Skeletal muscle tissue (tissue), 3 donors: ENCODE measurements at regions not wholly inside any gene's neighbourhood (a gene's known extent, or its start where the extent isn't known, plus 50 kb on each side); places are given as distances from the start of the nearest gene placed in this dataset.

ENCODE experiments used
- H3K27ac ChIP-seq: one replicate; pipeline ENCODE4 v1.7.0; 2013; ENCODE audit warnings: mild to moderate bottlenecking, low read depth, low read length, inconsistent platforms
- H3K27me3 ChIP-seq, 3 donors: one replicate each; pipeline ENCODE4 v1.7.0; 2013; ENCODE audit warnings: low read length in 3 of 3; ENCODE audit not compliant: control insufficient read depth in 3 of 3, insufficient read depth in 3 of 3
- H3K36me3 ChIP-seq, 3 donors: one replicate each; pipeline ENCODE4 v1.7.0; 2013; ENCODE audit warnings: low read length in 3 of 3; ENCODE audit not compliant: control insufficient read depth in 3 of 3, insufficient read depth in 3 of 3
- H3K4me1 ChIP-seq, 3 donors: one replicate each; pipeline ENCODE4 v1.7.0; 2013; ENCODE audit warnings: low read length in 3 of 3, mild to moderate bottlenecking in 3 of 3; ENCODE audit not compliant: control insufficient read depth in 3 of 3, insufficient read depth in 3 of 3
- H3K4me3 ChIP-seq, 3 donors: one replicate each; pipeline ENCODE4 v1.7.0; 2013; ENCODE audit warnings: low read length in 3 of 3
- H3K9ac ChIP-seq, 3 donors: one replicate each; pipeline ENCODE4 v1.7.0; 2013; ENCODE audit warnings: low read length in 3 of 3, mild to moderate bottlenecking in 3 of 3, moderate library complexity in 2 of 3, low read depth in 1 of 3
- H3K9me3 ChIP-seq, 3 donors: one replicate each; pipeline ENCODE4 v1.7.0; 2013; ENCODE audit warnings: low read length in 3 of 3; ENCODE audit not compliant: control insufficient read depth in 3 of 3
- donor health status: Osteomylitis.

GRCh38 chr2:67083951-67084350 is 313.2 kb upstream of the ETAA1 start:
- H3K36me3 ChIP-seq: no peaks in the 10 kb centered on the region
- no peak overlapping the region for H3K4me3 ChIP-seq
- no peaks in the 10 kb centered on the region for H3K4me1 ChIP-seq
- H3K9me3 ChIP-seq: peaks cover 0 to 2% (median 0%) of the 10 kb centered on the region in 3 donors
- no peaks in the 10 kb centered on the region for H3K27me3 ChIP-seq
- no peak overlapping the region for H3K9ac ChIP-seq
- no peak overlapping the region for H3K27ac ChIP-seq

- Histone ChIP-seq H3K4me3 (no peak overlapping the region), H3K27ac (no peak overlapping the region), H3K9me3 (peaks cover 0 to under 1% (median 0%) of the 10 kb centered on the region in 3 donors), H3K4me1 (no peaks in the 10 kb centered on the region), H3K27me3 (no peaks in the 10 kb centered on the region), H3K36me3 (no peaks in the 10 kb centered on the region), H3K9ac (no peak overlapping the region)
Measured at GRCh38 chr2:67085146-67085545, 312.0 kb upstream of the ETAA1 start.

GRCh38 chr2:67091681-67092080 is 305.5 kb upstream of the ETAA1 start:
- Histone ChIP-seq H3K27ac (no peak overlapping the region), H3K9ac (no peak overlapping the region), H3K4me1 (no peaks in the 10 kb centered on the region), H3K27me3 (no peaks in the 10 kb centered on the region), H3K4me3 (no peak overlapping the region), H3K36me3 (no peaks in the 10 kb centered on the region), H3K9me3 (no peaks in the 10 kb centered on the region)

GRCh38 chr2:67095121-67095520 is 302.0 kb upstream of the ETAA1 start:
- Histone ChIP-seq H3K27me3 (no peaks in the 10 kb centered on the region), H3K4me1 (no peaks in the 10 kb centered on the region), H3K36me3 (no peaks in the 10 kb centered on the region), H3K4me3 (no peak overlapping the region), H3K9me3 (no peaks in the 10 kb centered on the region), H3K27ac (no peak overlapping the region), H3K9ac (no peak overlapping the region)

GRCh38 chr2:67096886-67097285 is 300.2 kb upstream of the ETAA1 start:
- Histone ChIP-seq H3K27me3 (no peaks in the 10 kb centered on the region), H3K27ac (no peak overlapping the region), H3K4me3 (no peak overlapping the region), H3K9ac (no peak overlapping the region), H3K36me3 (no peaks in the 10 kb centered on the region), H3K9me3 (peaks cover 0 to 2% (median 2%) of the 10 kb centered on the region in 3 donors), H3K4me1 (no peaks in the 10 kb centered on the region)

DNA sequence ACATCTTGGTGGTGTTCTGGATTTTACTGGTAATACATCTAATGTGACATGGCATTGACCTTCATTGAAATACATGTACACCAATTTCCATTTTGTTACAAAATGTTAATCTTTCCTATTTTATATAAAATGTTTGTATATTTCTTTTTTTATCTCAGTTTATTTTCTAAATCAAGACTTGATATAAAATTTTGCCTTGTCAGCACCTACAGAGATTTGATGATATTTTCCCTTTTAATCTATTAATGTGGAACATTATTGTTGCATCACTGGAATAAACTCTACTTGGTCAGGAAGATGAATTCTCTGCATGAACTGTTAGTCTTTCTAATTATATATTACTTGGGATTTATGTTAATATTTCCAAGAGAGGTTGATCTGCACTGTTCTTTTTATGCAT is 294.0 kb upstream of the ETAA1 start:
- no peak overlapping the region for H3K9ac ChIP-seq
- H3K4me3 ChIP-seq: no peak overlapping the region
- H3K9me3 ChIP-seq: peaks cover 0 to 3% (median 2%) of the 10 kb centered on the region in 3 donors
- no peaks in the 10 kb centered on the region for H3K36me3 ChIP-seq
- H3K27me3 ChIP-seq: no peaks in the 10 kb centered on the region
- H3K27ac ChIP-seq: no peak overlapping the region
- H3K4me1 ChIP-seq: no peaks in the 10 kb centered on the region

DNA sequence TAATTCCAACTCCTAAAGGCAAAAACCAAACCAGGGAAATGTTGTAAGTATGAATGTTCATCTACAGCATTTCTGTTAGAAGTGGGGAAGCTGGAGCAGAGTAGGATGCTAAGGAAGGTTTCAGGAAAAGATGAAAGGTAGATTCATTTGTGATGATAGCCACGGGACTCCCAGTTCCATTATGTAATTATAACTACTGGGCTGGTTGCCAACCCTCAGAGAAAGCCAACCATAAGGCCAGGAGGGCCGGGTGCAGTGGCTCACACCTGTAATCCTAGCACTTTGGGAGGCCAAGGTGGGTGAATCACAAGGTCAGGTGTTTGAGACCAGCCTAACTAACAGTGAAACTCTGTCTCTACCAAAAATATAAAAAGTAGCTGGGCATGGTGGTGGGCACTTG is 288.9 kb upstream of the ETAA1 start:
- Histone ChIP-seq H3K9me3 (peaks cover 0 to 2% (median 0%) of the 10 kb centered on the region in 3 donors), H3K9ac (no peak overlapping the region), H3K36me3 (no peaks in the 10 kb centered on the region), H3K27ac (no peak overlapping the region), H3K27me3 (no peaks in the 10 kb centered on the region), H3K4me1 (no peaks in the 10 kb centered on the region), H3K4me3 (no peak overlapping the region)

GRCh38 chr2:67124531-67124930 is 272.6 kb upstream of the ETAA1 start:
- no peaks in the 10 kb centered on the region for H3K4me1 ChIP-seq
- no peaks in the 10 kb centered on the region for H3K36me3 ChIP-seq
- H3K4me3 ChIP-seq: no peak overlapping the region
- H3K27ac ChIP-seq: no peak overlapping the region
- no peak overlapping the region for H3K9ac ChIP-seq
- no peaks in the 10 kb centered on the region for H3K9me3 ChIP-seq
- no peaks in the 10 kb centered on the region for H3K27me3 ChIP-seq

GRCh38 chr2:67130531-67131256 is 266.4 kb upstream of the ETAA1 start:
- Histone ChIP-seq H3K9me3 (no peaks in the 10 kb centered on the region), H3K4me1 (no peaks in the 10 kb centered on the region), H3K36me3 (no peaks in the 10 kb centered on the region), H3K27me3 (no peaks in the 10 kb centered on the region), H3K9ac (no peak overlapping the region), H3K4me3 (no peak overlapping the region), H3K27ac (no peak overlapping the region)

GRCh38 chr2:67131257-67131609 is 265.9 kb upstream of the ETAA1 start:
- H3K4me1 ChIP-seq: no peaks in the 10 kb centered on the region
- H3K36me3 ChIP-seq: no peaks in the 10 kb centered on the region
- no peaks in the 10 kb centered on the region for H3K27me3 ChIP-seq
- no peaks in the 10 kb centered on the region for H3K9me3 ChIP-seq
- H3K9ac ChIP-seq: no peak overlapping the region
- no peak overlapping the region for H3K27ac ChIP-seq
- H3K4me3 ChIP-seq: no peak overlapping the region
